Uterus (tissue), 2 donors: ENCODE measurements at regions not wholly inside any gene's neighbourhood (a gene's known extent, or its start where the extent isn't known, plus 50 kb on each side); places are given as distances from the start of the nearest gene placed in this dataset.

ENCODE experiments used
- CTCF ChIP-seq, 4 experiments: fragments of 200-600 bp in 2 of 4; fragments of 450-650 bp in 2 of 4; sonication (generic) in 2 of 4; IDR thresholded peaks; one replicate each; pipeline ENCODE4 v1.5.1; 2016 to 2019; ENCODE audit warnings: antibody characterized with exemption in 4 of 4, mild to moderate bottlenecking in 2 of 4, moderate library complexity in 1 of 4
- POLR2A ChIP-seq, 2 donors: fragments of 450-650 bp; IDR thresholded peaks; one replicate each; pipeline ENCODE4 v1.6.1; 2016; ENCODE audit warnings: antibody characterized with exemption in 2 of 2, mild to moderate bottlenecking in 1 of 2, moderate library complexity in 1 of 2

GRCh38 chr5:4019009-4019769, 423.6 kb downstream of the IRX1 start:
- no peak for TF ChIP-seq CTCF (IDR thresholded peaks at IDR 0.05)
- no peak for TF ChIP-seq POLR2A (IDR thresholded peaks at IDR 0.05)
